HL-60/S4 (cell line): ENCODE measurements at regions not wholly inside any gene's neighbourhood (a gene's known extent, or its start where the extent isn't known, plus 50 kb on each side); places are given as distances from the start of the nearest gene placed in this dataset.

ENCODE experiments used
- in situ Hi-C: fragments of 300-500 bp; cut with MboI; formaldehyde crosslinking; loops from 2 replicates; pipeline ENCODE4 v1.14.3; 2022; ENCODE audit warnings: low sequenced_read_pairs

- in situ Hi-C loops = no loop called here
Observed at GRCh38 chr2:150627526-150627925, 140.1 kb upstream of the RND3 start.

- in situ Hi-C loops = no loop called here
Observed at GRCh38 chr2:150626934-150627411, 139.5 kb upstream of the RND3 start.

- in situ Hi-C loops = no loop called here
Observed at GRCh38 chr2:150625741-150626140, 138.3 kb upstream of the RND3 start.

- in situ Hi-C loops = no loop called here
Observed at GRCh38 chr2:150625303-150625702, 137.8 kb upstream of the RND3 start.

- in situ Hi-C loops = no loop called here
Observed at GRCh38 chr2:150624001-150624401, 136.5 kb upstream of the RND3 start.

- in situ Hi-C loops = no loop called here
Observed at GRCh38 chr2:150621526-150622213, 134.2 kb upstream of the RND3 start.

- in situ Hi-C loops = no loop called here
Observed at GRCh38 chr2:150620855-150621254, 133.4 kb upstream of the RND3 start.

- in situ Hi-C loops = no loop called here
Observed at GRCh38 chr2:150620416-150620815, 132.9 kb upstream of the RND3 start.

GRCh38 chr2:150619607-150620330, 132.3 kb upstream of the RND3 start:
- in situ Hi-C loops = no loop called here

- in situ Hi-C loops = no loop called here
Observed at GRCh38 chr2:150618245-150618895, 130.9 kb upstream of the RND3 start.

- in situ Hi-C loops = no loop called here
Observed at GRCh38 chr2:150617351-150617978, 130.0 kb upstream of the RND3 start.

- in situ Hi-C loops = no loop called here
Observed at GRCh38 chr2:150612957-150613710, 125.7 kb upstream of the RND3 start.

- in situ Hi-C loops = no loop called here
Observed at GRCh38 chr2:150610670-150611279, 123.3 kb upstream of the RND3 start.

- in situ Hi-C loops = no loop called here
Observed at GRCh38 chr2:150609831-150610582, 122.5 kb upstream of the RND3 start.

GRCh38 chr2:150608341-150608740, 120.9 kb upstream of the RND3 start:
- in situ Hi-C loops = no loop called here

- in situ Hi-C loops = no loop called here
Observed at GRCh38 chr2:150607390-150607811, 119.9 kb upstream of the RND3 start.

- in situ Hi-C loops = no loop called here
Observed at GRCh38 chr2:150606380-150607060, 119.1 kb upstream of the RND3 start.

GRCh38 chr2:150605664-150606063, 118.2 kb upstream of the RND3 start:
- in situ Hi-C loops = no loop called here
